ENCODE measurements at regions not wholly inside any gene's neighbourhood (a gene's known extent, or its start where the extent isn't known, plus 50 kb on each side); places are given as distances from the start of the nearest gene placed in this dataset.

DNA sequence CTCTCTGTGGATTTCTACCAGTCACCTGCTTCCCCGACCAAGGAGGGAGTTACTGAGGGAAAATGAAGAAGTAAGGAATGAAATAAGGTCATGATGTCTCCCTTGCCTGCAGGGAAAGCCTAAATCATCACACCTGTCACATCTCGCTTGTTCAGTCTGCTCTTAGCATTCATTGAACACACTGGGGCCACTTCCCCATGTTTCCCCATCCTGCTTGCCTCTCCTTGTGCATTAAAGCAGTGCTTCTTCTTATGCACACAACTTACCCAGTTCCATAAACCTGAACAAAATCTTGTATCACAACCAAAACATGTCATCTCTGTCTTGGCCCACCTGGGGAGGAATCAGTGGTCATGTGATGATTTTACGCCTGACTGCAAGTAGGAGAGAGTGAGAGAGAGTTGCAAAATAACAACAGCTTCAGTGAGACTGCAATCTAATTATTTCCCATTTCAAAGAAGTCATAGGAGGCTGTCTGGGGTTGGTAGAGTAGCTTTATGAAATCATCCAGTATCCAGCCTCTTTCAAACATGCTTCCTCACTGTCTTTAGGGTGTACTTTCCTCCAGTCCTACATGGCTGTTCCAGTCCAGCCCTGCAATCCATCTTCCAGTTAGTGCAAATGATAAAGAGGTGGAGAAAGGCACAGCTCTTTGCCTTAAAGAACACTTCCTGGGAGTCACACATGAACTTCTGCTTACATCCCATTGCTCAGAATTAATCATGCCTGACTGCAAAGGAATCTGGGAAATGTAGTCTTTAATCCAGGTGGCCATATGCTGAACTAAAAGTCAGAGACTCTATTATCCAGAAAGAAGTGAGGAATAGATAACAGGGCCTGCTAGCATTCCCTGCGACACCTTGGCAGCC lies 220.1 kb downstream of the HAUS1 start (continued):
- TF ChIP-seq, protein P1, sequence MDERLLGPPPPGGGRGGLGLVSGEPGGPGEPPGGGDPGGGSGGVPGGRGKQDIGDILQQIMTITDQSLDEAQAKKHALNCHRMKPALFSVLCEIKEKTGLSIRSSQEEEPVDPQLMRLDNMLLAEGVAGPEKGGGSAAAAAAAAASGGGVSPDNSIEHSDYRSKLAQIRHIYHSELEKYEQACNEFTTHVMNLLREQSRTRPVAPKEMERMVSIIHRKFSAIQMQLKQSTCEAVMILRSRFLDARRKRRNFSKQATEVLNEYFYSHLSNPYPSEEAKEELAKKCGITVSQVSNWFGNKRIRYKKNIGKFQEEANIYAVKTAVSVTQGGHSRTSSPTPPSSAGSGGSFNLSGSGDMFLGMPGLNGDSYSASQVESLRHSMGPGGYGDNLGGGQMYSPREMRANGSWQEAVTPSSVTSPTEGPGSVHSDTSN (CRISPR knock-in tag; IDR thresholded peaks at IDR 0.05; ENCODE audit: low read depth), result no peak
- TF ChIP-seq, protein P1 (tag; conservative IDR thresholded peaks at IDR 0.05; ENCODE audit: low read depth), result peak; percentile 75
- TF ChIP-seq, protein P2, sequence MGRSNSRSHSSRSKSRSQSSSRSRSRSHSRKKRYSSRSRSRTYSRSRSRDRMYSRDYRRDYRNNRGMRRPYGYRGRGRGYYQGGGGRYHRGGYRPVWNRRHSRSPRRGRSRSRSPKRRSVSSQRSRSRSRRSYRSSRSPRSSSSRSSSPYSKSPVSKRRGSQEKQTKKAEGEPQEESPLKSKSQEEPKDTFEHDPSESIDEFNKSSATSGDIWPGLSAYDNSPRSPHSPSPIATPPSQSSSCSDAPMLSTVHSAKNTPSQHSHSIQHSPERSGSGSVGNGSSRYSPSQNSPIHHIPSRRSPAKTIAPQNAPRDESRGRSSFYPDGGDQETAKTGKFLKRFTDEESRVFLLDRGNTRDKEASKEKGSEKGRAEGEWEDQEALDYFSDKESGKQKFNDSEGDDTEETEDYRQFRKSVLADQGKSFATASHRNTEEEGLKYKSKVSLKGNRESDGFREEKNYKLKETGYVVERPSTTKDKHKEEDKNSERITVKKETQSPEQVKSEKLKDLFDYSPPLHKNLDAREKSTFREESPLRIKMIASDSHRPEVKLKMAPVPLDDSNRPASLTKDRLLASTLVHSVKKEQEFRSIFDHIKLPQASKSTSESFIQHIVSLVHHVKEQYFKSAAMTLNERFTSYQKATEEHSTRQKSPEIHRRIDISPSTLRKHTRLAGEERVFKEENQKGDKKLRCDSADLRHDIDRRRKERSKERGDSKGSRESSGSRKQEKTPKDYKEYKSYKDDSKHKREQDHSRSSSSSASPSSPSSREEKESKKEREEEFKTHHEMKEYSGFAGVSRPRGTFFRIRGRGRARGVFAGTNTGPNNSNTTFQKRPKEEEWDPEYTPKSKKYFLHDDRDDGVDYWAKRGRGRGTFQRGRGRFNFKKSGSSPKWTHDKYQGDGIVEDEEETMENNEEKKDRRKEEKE (IDR thresholded peaks at IDR 0.05; ENCODE audit: borderline replicate concordance in 1 of 2, control insufficient read depth in 1 of 2, low read depth in 2 of 2, low read length in 1 of 2), result no peak
- TF ChIP-seq PML (IDR thresholded peaks at IDR 0.05; ENCODE audit: low read length) (no peak), POLR2A (conservative IDR thresholded peaks at IDR 0.05) (no peak), U2AF1 (optimal IDR thresholded peaks at IDR 0.05; ENCODE audit: low read depth, low read length) (no peak), NBN (IDR thresholded peaks at IDR 0.05; ENCODE audit: low read depth) (no peak), ETV1 (tag; conservative IDR thresholded peaks at IDR 0.05; ENCODE audit: low read depth) (peak; percentile 35; the same call in 1 of the 2 replicates), NFATC3 (IDR thresholded peaks at IDR 0.05) (no peak), ZC3H4 (CRISPR knock-in tag; IDR thresholded peaks at IDR 0.05; ENCODE audit: borderline replicate concordance) (no peak)
- TF ChIP-seq, protein P3, sequence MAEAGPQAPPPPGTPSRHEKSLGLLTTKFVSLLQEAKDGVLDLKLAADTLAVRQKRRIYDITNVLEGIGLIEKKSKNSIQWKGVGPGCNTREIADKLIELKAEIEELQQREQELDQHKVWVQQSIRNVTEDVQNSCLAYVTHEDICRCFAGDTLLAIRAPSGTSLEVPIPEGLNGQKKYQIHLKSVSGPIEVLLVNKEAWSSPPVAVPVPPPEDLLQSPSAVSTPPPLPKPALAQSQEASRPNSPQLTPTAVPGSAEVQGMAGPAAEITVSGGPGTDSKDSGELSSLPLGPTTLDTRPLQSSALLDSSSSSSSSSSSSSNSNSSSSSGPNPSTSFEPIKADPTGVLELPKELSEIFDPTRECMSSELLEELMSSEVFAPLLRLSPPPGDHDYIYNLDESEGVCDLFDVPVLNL (CRISPR knock-in tag; IDR thresholded peaks at IDR 0.05; ENCODE audit: low read depth), result no peak
- TF ChIP-seq, protein P4, sequence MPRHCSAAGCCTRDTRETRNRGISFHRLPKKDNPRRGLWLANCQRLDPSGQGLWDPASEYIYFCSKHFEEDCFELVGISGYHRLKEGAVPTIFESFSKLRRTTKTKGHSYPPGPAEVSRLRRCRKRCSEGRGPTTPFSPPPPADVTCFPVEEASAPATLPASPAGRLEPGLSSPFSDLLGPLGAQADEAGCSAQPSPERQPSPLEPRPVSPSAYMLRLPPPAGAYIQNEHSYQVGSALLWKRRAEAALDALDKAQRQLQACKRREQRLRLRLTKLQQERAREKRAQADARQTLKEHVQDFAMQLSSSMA (CRISPR knock-in tag; IDR thresholded peaks at IDR 0.05), result no peak
- TF ChIP-seq, protein P5, sequence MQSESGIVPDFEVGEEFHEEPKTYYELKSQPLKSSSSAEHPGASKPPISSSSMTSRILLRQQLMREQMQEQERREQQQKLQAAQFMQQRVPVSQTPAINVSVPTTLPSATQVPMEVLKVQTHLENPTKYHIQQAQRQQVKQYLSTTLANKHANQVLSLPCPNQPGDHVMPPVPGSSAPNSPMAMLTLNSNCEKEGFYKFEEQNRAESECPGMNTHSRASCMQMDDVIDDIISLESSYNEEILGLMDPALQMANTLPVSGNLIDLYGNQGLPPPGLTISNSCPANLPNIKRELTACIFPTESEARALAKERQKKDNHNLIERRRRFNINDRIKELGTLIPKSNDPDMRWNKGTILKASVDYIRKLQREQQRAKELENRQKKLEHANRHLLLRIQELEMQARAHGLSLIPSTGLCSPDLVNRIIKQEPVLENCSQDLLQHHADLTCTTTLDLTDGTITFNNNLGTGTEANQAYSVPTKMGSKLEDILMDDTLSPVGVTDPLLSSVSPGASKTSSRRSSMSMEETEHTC (IDR thresholded peaks at IDR 0.05), result no peak
